ENCODE measurements at regions not wholly inside any gene's neighbourhood (a gene's known extent, or its start where the extent isn't known, plus 50 kb on each side); places are given as distances from the start of the nearest gene placed in this dataset.

DNA sequence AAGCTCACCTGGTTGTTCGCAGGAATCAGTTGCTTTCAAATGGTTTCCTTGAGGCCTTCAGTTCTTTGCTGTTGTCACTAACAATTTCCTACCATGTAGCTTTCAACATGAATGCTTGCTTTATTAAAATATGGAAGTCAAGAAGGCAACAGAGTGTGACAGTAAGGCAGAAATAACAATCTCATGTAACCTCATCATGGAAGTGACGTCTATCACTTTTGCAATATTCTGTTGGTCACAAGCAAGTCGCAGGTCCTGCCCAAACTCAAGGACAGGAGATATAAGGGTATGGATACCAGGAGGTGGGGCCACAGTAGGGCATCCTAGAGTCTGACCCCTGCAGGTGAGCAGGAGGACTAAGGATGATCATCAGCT, 296.8 kb upstream of the ZP4 start:
- WGBS (ENCODE audit: insufficient coverage): 97% methylated on average over 3 of the region's 3 CpGs
- H3K27ac ChIP-seq (ENCODE audit: low read depth, low read length): no peak overlapping the region
- H3K27me3 ChIP-seq (ENCODE audit: control insufficient read depth, insufficient read depth, low read length): no peaks in the 10 kb centered on the region
- H3K4me1 ChIP-seq (ENCODE audit: control insufficient read depth, insufficient read depth, low read length): no peaks in the 10 kb centered on the region
- H3K9me3 ChIP-seq (ENCODE audit: control insufficient read depth, insufficient read depth, low read length): no peaks in the 10 kb centered on the region
- no peak overlapping the region for H3K4me3 ChIP-seq (ENCODE audit: low read depth, low read length)
- H3K36me3 ChIP-seq (ENCODE audit: control insufficient read depth, insufficient read depth, low read length): no peaks in the 10 kb centered on the region
- DNase-seq (ENCODE audit: low read depth in 4 of 6, low spot score in 6 of 6): no peak

DNA sequence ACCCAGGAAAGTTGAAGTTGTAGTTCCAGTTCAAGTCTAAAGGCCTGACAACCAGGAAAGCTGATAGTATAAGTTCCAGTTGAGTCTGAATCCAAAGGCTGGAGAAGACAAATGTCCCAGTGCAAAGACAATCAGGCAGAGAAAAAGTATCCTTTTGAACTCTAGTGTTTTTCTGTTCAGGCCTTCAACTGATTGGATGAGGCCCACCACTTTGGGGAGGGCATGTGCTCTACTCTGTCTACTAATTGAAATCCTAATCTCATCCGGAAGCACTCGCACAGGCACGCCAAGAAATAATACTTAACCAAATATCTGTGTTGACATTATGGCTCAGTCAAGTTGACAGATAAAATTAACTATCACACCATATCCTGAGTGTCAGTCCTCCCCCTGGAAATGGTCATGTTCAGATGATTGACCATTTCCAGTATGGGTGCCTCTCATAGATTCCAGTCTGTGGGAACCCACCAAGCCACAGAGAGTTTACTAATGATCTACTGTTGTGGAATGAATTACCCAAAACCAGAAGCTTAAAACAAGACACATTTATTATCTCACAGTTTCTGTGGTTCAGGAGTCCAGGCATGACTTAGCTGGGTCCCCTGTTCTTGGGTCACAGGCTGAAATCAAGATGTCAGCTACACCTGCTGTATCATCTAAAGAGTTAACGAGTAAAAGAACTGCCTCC, 296.3 kb upstream of the ZP4 start:
- no peak for DNase-seq (ENCODE audit: low read depth in 4 of 6, low spot score in 6 of 6)
- Histone ChIP-seq H3K36me3 (ENCODE audit: control insufficient read depth, insufficient read depth, low read length) (no peaks in the 10 kb centered on the region), H3K27ac (ENCODE audit: low read depth, low read length) (no peak overlapping the region), H3K4me3 (ENCODE audit: low read depth, low read length) (no peak overlapping the region), H3K9me3 (ENCODE audit: control insufficient read depth, insufficient read depth, low read length) (peaks cover 2% of the 10 kb centered on the region), H3K4me1 (ENCODE audit: control insufficient read depth, insufficient read depth, low read length) (no peaks in the 10 kb centered on the region), H3K27me3 (ENCODE audit: control insufficient read depth, insufficient read depth, low read length) (no peaks in the 10 kb centered on the region)
- 80% methylated on average over 1 of the region's 4 CpGs for WGBS (ENCODE audit: insufficient coverage)

DNA sequence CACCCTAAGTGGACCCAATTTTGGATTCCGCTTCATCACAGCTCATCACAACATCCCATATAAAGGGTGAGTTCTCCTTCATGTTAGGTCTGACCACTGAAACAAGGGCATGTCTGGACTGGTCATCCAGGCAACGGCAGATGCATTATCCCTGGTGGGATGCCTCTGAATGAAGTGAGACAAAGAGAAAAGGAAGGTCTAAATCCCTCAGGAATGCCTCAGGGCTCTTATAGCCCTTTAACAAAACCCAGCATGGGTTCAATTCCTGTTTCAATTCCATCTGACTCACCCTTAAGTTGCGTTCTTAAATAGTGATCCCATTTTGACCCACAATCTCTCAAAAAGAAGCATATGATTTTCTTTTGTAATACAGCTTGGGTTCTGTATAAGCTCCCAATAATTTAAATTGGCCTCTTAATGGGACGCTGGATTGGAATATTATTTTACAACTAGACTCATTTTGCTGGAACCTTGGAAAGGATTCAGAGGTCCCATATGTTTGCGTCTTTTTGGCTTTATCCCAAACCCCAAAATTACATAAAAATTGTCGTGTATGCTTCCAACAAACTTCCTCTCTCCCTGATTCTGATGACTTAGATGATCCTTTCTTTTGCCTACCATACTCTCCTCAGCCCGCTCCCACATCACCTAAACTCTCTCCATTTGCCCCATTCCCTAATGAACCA, 287.4 kb upstream of the ZP4 start:
- peak in 1 of 6 donors; percentile 17 for DNase-seq (ENCODE audit: low read depth in 4 of 6, low spot score in 6 of 6)
- 87% methylated on average over 3 of the region's 7 CpGs for WGBS (ENCODE audit: insufficient coverage)
- Histone ChIP-seq H3K27me3 (ENCODE audit: control insufficient read depth, insufficient read depth, low read length) (no peaks in the 10 kb centered on the region), H3K36me3 (ENCODE audit: control insufficient read depth, insufficient read depth, low read length) (no peaks in the 10 kb centered on the region), H3K4me3 (ENCODE audit: low read depth, low read length) (no peak overlapping the region), H3K4me1 (ENCODE audit: control insufficient read depth, insufficient read depth, low read length) (no peaks in the 10 kb centered on the region), H3K27ac (ENCODE audit: low read depth, low read length) (no peak overlapping the region), H3K9me3 (ENCODE audit: control insufficient read depth, insufficient read depth, low read length) (peaks cover 3% of the 10 kb centered on the region)

DNA sequence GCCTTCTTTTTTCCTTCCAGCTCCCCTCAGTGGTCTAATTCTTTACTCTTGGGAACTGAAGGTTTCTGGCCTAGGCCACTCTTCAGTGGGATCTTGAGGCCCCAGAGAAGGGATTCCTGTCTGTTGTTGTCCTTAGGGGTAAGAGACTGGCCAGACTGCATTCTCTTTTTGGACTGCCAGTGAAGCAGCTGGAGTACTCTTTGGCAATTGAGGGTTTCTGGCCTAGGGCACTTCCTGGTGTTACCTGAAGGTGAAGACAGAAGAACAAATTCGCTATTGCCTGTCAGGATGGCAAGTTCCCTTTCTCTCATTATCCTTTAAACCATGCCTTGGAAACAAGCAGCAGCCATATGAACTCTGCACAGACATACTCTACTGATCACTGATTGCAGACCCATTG, 286.6 kb upstream of the ZP4 start:
- Histone ChIP-seq H3K27ac (ENCODE audit: low read depth, low read length) (no peak overlapping the region), H3K4me1 (ENCODE audit: control insufficient read depth, insufficient read depth, low read length) (no peaks in the 10 kb centered on the region), H3K27me3 (ENCODE audit: control insufficient read depth, insufficient read depth, low read length) (no peaks in the 10 kb centered on the region), H3K36me3 (ENCODE audit: control insufficient read depth, insufficient read depth, low read length) (no peaks in the 10 kb centered on the region), H3K4me3 (ENCODE audit: low read depth, low read length) (no peak overlapping the region), H3K9me3 (ENCODE audit: control insufficient read depth, insufficient read depth, low read length) (peaks cover 3% of the 10 kb centered on the region)
- no peak for DNase-seq (ENCODE audit: low read depth in 4 of 6, low spot score in 6 of 6)
- WGBS (ENCODE audit: insufficient coverage): 83% methylated on average over 1 of the region's 1 CpG

DNA sequence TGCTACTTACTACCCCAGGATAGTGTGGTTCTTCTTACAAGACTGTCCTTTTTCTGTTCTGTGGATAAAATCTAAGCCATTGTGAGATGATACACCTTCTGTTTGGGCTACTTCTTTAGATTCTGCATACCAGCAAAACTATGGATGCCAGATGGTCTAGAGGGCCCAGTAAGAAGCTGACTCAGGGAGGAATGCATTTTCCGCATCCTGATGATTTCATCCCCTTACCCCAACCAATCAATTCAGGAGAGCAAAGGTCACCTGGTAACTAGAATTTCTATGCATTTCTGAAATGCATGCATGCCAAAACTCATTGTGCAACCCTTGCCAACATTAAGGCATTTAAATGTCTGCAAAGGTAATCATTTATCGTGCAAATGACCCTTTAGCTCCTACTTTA, 285.7 kb upstream of the ZP4 start:
- 91% methylated on average over 2 of the region's 2 CpGs for WGBS (ENCODE audit: insufficient coverage)
- no peak overlapping the region for H3K4me3 ChIP-seq (ENCODE audit: low read depth, low read length)
- H3K36me3 ChIP-seq (ENCODE audit: control insufficient read depth, insufficient read depth, low read length): no peaks in the 10 kb centered on the region
- H3K9me3 ChIP-seq (ENCODE audit: control insufficient read depth, insufficient read depth, low read length): no peaks in the 10 kb centered on the region
- H3K27me3 ChIP-seq (ENCODE audit: control insufficient read depth, insufficient read depth, low read length): no peaks in the 10 kb centered on the region
- DNase-seq (ENCODE audit: low read depth in 4 of 6, low spot score in 6 of 6): peak in 1 of 6 donors; percentile 3
- H3K4me1 ChIP-seq (ENCODE audit: control insufficient read depth, insufficient read depth, low read length): no peaks in the 10 kb centered on the region
- H3K27ac ChIP-seq (ENCODE audit: low read depth, low read length): no peak overlapping the region

DNA sequence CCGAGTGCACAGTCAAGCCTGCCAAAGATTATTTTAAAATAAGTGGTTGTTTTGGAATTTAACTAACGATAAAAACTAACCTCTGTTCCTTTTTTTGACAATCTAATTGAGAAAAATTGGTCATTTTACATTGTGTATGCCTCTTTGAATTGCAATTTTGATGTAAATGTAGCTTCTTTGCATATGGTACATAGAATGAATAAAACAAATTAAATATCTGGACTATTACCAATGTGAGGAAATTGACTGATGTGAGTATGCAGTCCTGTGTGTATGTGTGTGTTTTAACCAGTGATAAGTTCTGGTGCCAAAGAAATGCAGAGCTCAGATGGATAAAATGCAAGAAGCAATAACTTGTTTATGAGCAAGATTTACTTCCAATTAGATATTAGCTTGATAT, 281.3 kb upstream of the ZP4 start:
- Histone ChIP-seq H3K4me1 (ENCODE audit: control insufficient read depth, insufficient read depth, low read length) (no peaks in the 10 kb centered on the region), H3K36me3 (ENCODE audit: control insufficient read depth, insufficient read depth, low read length) (no peaks in the 10 kb centered on the region), H3K9me3 (ENCODE audit: control insufficient read depth, insufficient read depth, low read length) (no peaks in the 10 kb centered on the region), H3K27me3 (ENCODE audit: control insufficient read depth, insufficient read depth, low read length) (no peaks in the 10 kb centered on the region), H3K27ac (ENCODE audit: low read depth, low read length) (no peak overlapping the region), H3K4me3 (ENCODE audit: low read depth, low read length) (no peak overlapping the region)
- peak in 2 of 6 donors; percentile 5 to 7 for DNase-seq (ENCODE audit: low read depth in 4 of 6, low spot score in 6 of 6)
- no CpG with 5 or more reads among the region's 2 CpGs for WGBS (ENCODE audit: insufficient coverage)

DNA sequence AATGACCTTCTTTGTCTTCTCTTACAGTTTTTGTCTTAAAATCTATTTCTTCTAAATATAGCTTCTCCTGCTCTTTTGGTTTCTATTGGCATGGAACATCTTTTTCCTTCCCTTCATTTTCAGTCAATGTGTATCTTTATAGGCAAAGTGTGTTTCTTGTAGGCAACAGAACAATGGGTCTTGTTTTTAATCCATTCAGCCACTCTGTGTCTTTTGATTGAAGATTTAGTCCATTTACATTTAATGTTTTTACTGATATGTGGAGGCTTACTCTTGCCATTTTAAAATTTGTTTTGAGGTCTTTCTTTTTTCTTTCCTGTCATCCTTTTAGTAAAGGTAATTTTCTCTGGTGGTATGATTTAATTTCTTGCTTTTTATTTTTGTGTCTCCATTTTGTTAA, 271.2 kb upstream of the ZP4 start:
- no peaks in the 10 kb centered on the region for H3K36me3 ChIP-seq (ENCODE audit: control insufficient read depth, insufficient read depth, low read length)
- H3K4me1 ChIP-seq (ENCODE audit: control insufficient read depth, insufficient read depth, low read length): no peaks in the 10 kb centered on the region
- DNase-seq (ENCODE audit: low read depth in 4 of 6, low spot score in 6 of 6): no peak
- no peak overlapping the region for H3K27ac ChIP-seq (ENCODE audit: low read depth, low read length)
- no peak overlapping the region for H3K4me3 ChIP-seq (ENCODE audit: low read depth, low read length)
- no peaks in the 10 kb centered on the region for H3K27me3 ChIP-seq (ENCODE audit: control insufficient read depth, insufficient read depth, low read length)
- peaks cover 3% of the 10 kb centered on the region for H3K9me3 ChIP-seq (ENCODE audit: control insufficient read depth, insufficient read depth, low read length)

DNA sequence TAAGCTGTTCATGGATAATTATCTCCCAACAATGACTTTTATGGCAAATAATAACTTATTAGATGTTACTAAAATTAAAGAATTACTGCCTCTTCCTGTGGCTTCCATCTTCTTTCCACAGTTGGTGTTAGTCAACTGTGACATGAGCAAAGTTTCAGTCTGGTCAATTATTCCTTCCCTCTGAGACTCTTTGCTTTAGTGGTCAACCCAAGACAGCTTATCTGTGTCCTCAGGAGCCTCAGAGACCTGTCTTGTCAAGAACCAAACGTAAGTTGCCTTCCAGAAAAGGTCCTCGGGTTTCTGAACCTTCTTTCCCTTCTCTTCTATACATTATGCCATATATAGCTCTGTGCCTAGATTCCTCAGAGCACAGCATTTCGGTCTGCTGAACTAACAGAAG, 263.2 kb upstream of the ZP4 start:
- no CpG with 5 or more reads among the region's 3 CpGs for WGBS (ENCODE audit: insufficient coverage)
- Histone ChIP-seq H3K27ac (ENCODE audit: low read depth, low read length) (no peak overlapping the region), H3K36me3 (ENCODE audit: control insufficient read depth, insufficient read depth, low read length) (no peaks in the 10 kb centered on the region)

DNA sequence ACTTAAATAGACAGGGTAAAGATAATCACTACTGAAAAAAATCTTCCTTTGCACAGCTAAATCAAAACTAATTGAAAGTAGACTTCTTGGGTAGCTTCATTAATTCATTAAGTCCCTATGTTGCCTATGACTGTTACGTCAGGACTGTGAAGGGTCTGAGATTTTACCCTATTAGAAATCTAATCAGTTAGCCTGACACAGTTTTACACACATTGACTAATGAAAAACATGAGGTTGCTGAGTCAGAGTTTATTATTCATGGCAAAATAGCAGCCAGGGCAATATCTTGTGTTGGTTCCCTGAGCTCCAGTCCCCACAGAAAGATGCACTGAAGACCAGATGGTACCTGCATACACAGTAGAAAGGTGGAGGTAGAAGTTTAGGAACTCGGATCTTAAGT, 262.5 kb upstream of the ZP4 start:
- Histone ChIP-seq H3K27ac (ENCODE audit: low read depth, low read length) (no peak overlapping the region), H3K36me3 (ENCODE audit: control insufficient read depth, insufficient read depth, low read length) (no peaks in the 10 kb centered on the region), H3K4me1 (ENCODE audit: control insufficient read depth, insufficient read depth, low read length) (no peaks in the 10 kb centered on the region), H3K9me3 (ENCODE audit: control insufficient read depth, insufficient read depth, low read length) (no peaks in the 10 kb centered on the region), H3K4me3 (ENCODE audit: low read depth, low read length) (no peak overlapping the region), H3K27me3 (ENCODE audit: control insufficient read depth, insufficient read depth, low read length) (no peaks in the 10 kb centered on the region)
- 60% methylated on average over 1 of the region's 2 CpGs for WGBS (ENCODE audit: insufficient coverage)
- no peak for DNase-seq (ENCODE audit: low read depth in 4 of 6, low spot score in 6 of 6)

More for the DNA sequence above, 263.2 kb upstream of the ZP4 start:
- DNase-seq (ENCODE audit: low read depth in 4 of 6, low spot score in 6 of 6): no peak
- Histone ChIP-seq H3K9me3 (ENCODE audit: control insufficient read depth, insufficient read depth, low read length) (no peaks in the 10 kb centered on the region), H3K4me1 (ENCODE audit: control insufficient read depth, insufficient read depth, low read length) (no peaks in the 10 kb centered on the region), H3K27me3 (ENCODE audit: control insufficient read depth, insufficient read depth, low read length) (no peaks in the 10 kb centered on the region), H3K4me3 (ENCODE audit: low read depth, low read length) (no peak overlapping the region)

DNA sequence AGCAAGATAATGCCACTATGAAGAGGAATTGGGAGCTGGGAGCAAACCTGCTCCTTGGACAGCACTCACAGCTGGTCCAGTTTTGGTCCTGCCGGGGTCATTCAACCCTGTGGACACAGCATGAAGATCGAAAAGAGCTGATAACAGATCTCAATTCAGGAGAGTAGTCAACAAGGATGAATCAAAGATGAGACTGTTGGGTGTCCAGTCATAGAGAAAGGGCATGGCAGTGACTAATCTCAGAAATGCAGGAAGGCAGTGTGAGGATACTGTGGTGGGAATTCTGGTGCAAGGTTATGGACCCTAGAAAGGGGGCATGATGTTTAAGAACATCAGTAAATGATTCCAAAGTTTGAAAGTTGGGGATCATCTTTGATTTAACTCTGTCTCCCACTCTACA, 261.4 kb upstream of the ZP4 start:
- no peak overlapping the region for H3K27ac ChIP-seq (ENCODE audit: low read depth, low read length)
- no peaks in the 10 kb centered on the region for H3K27me3 ChIP-seq (ENCODE audit: control insufficient read depth, insufficient read depth, low read length)
- 79% methylated on average over 2 of the region's 2 CpGs for WGBS (ENCODE audit: insufficient coverage)
- no peak for DNase-seq (ENCODE audit: low read depth in 4 of 6, low spot score in 6 of 6)
- no peaks in the 10 kb centered on the region for H3K9me3 ChIP-seq (ENCODE audit: control insufficient read depth, insufficient read depth, low read length)
- no peaks in the 10 kb centered on the region for H3K36me3 ChIP-seq (ENCODE audit: control insufficient read depth, insufficient read depth, low read length)
- H3K4me1 ChIP-seq (ENCODE audit: control insufficient read depth, insufficient read depth, low read length): no peaks in the 10 kb centered on the region
- H3K4me3 ChIP-seq (ENCODE audit: low read depth, low read length): no peak overlapping the region
